ENCODE measurements at regions not wholly inside any gene's neighbourhood (a gene's known extent, or its start where the extent isn't known, plus 50 kb on each side); places are given as distances from the start of the nearest gene placed in this dataset.
"Not testable (repeated sequence)": the region's sequence is repeated elsewhere in the genome, so short reads cannot be mapped to it uniquely, and the experiment has no call there.

DNA sequence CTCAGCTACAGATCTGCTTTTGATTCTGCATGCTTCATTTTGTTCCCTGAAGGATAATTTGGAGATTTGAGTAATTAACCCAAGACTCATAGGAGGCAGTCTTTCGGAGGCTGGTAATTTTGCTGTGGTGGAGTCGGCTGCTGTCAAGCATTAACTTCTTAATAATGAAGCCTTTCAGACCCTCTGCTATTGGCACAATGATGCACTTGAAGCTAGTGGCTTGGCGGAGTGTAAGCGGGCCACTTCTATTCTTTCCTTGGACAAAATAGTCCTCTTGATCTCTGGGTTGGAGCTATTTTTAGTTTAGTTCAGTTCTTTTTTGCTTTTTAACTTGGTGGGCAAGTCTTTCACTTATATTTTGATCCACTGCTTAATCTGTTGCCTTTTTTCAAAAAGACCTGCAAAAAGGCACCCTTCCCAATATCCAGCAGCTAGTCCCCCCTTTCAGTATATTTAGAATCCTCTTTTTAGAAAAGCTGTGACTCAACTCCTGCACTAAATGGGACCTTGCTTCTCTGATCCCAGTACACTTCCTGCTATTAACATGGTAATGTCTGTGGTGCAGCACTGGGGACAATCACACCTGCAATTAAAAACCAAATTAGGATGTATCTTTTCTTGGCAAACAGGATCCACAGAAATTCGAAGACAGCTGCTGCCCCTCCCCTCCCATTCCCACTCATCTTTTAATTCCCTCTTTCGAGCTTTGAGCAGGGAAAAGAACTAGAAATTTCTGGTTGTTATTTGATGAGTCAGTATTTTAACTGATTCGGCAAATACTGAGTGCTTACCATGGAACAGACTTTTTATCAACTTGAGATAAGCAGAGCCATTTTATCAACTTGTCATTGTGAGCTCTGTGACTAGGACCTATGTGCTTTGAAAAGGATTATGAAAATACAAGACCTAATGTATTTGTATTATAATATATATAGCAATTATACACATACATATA is 169.4 kb upstream of the ANKRD55 start:
- Histone ChIP-seq H3K4me2 (peak overlapping the region; percentile 16), H3K9me3 (ENCODE audit: low read depth) (no peaks in the 10 kb centered on the region), H3K4me3 (no peak overlapping the region), H3K27me3 (no peaks in the 10 kb centered on the region), H3K27ac (peak overlapping the region; percentile 72), H3K79me2 (no peaks in the 10 kb centered on the region), H2AFZ (peak overlapping the region; percentile 26), H4K20me1 (ENCODE audit: insufficient read depth, poor library complexity, severe bottlenecking) (no peaks in the 10 kb centered on the region), H3K36me3 (replicated peaks; ENCODE audit: insufficient read depth, low read depth) (no peaks in the 10 kb centered on the region), H3K9me2 (replicated peaks; ENCODE audit: insufficient read depth) (no peaks in the 10 kb centered on the region), H3K4me1 (ENCODE audit: insufficient read depth) (peaks cover 34% of the 10 kb centered on the region)
- 45% methylated on average over 7 of the region's 7 CpGs for WGBS (ENCODE audit: low lambda C conversion rate, missing lambda C conversion rate)
- DNase-seq (ENCODE audit: low spot score): no peak
- TF ChIP-seq EZH2phosphoT487 (IDR thresholded peaks at IDR 0.05; ENCODE audit: low read depth, severe bottlenecking, unreplicated experiment): no peak

DNA sequence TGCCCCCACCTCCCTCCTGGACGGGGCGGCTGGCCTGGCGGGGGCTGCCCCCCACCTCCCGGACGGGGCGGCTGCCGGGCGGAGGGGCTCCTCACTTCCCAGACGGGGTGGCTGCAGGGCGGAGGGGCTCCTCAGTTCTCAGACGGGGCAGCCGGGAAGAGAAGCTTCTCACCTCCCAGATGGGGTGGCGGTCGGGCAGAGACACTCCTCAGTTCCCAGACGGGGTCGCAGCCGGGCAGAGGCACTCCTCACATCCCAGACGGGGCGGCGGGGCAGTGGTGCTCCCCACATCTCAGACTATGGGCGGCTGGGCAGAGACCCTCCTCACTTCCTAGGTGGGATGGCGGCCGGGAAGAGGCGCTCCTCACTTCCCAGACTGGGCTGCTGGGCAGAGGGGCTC is 164.7 kb upstream of the ANKRD55 start:
- H3K9me2 ChIP-seq (replicated peaks; ENCODE audit: insufficient read depth); H3K27me3 ChIP-seq; H3K4me2 ChIP-seq; DNase-seq (ENCODE audit: low spot score); H2AFZ ChIP-seq; H3K36me3 ChIP-seq (replicated peaks; ENCODE audit: insufficient read depth, low read depth); H3K9me3 ChIP-seq (ENCODE audit: low read depth); H3K79me2 ChIP-seq; H4K20me1 ChIP-seq (ENCODE audit: insufficient read depth, poor library complexity, severe bottlenecking); H3K4me3 ChIP-seq; H3K27ac ChIP-seq; H3K4me1 ChIP-seq (ENCODE audit: insufficient read depth): not testable (repeated sequence)
- WGBS (ENCODE audit: low lambda C conversion rate, missing lambda C conversion rate): 100% methylated on average over 12 of the region's 24 CpGs

DNA sequence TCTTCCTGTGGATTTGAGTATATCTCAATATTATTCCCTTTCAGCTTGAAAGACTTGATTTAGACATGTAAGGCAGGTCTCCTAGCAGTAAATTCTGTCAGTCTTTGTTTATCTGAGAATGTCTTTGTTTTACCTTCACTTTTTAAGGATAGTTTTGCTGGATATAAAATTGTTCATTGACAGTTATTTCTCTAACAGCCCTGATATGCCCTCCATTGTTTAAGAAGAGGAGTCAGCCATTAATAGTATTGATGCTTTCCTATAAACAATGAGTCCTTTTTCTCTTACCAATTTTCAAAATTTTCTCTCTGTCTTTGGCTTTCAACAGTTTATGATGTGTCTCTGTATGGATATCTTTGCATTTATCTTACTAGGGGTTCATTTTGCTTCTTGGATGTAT is 163.5 kb upstream of the ANKRD55 start:
- Histone ChIP-seq H3K9me3 (ENCODE audit: low read depth) (peaks cover 3% of the 10 kb centered on the region), H4K20me1 (ENCODE audit: insufficient read depth, poor library complexity, severe bottlenecking) (no peaks in the 10 kb centered on the region), H3K4me1 (ENCODE audit: insufficient read depth) (no peaks in the 10 kb centered on the region), H3K36me3 (replicated peaks; ENCODE audit: insufficient read depth, low read depth) (no peaks in the 10 kb centered on the region), H3K4me2 (no peak overlapping the region), H3K27me3 (no peaks in the 10 kb centered on the region), H3K27ac (no peak overlapping the region), H2AFZ (no peak overlapping the region), H3K4me3 (no peak overlapping the region), H3K79me2 (no peaks in the 10 kb centered on the region), H3K9me2 (replicated peaks; ENCODE audit: insufficient read depth) (no peaks in the 10 kb centered on the region)
- TF ChIP-seq EZH2phosphoT487 (IDR thresholded peaks at IDR 0.05; ENCODE audit: low read depth, severe bottlenecking, unreplicated experiment) (no peak), EZH2 (IDR thresholded peaks at IDR 0.05; ENCODE audit: borderline replicate concordance) (no peak)
- TF ChIP-seq, protein P1, sequence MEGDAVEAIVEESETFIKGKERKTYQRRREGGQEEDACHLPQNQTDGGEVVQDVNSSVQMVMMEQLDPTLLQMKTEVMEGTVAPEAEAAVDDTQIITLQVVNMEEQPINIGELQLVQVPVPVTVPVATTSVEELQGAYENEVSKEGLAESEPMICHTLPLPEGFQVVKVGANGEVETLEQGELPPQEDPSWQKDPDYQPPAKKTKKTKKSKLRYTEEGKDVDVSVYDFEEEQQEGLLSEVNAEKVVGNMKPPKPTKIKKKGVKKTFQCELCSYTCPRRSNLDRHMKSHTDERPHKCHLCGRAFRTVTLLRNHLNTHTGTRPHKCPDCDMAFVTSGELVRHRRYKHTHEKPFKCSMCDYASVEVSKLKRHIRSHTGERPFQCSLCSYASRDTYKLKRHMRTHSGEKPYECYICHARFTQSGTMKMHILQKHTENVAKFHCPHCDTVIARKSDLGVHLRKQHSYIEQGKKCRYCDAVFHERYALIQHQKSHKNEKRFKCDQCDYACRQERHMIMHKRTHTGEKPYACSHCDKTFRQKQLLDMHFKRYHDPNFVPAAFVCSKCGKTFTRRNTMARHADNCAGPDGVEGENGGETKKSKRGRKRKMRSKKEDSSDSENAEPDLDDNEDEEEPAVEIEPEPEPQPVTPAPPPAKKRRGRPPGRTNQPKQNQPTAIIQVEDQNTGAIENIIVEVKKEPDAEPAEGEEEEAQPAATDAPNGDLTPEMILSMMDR (IDR thresholded peaks at IDR 0.05; ENCODE audit: poor library complexity): no peak
- no peak for DNase-seq (ENCODE audit: low spot score)

DNA sequence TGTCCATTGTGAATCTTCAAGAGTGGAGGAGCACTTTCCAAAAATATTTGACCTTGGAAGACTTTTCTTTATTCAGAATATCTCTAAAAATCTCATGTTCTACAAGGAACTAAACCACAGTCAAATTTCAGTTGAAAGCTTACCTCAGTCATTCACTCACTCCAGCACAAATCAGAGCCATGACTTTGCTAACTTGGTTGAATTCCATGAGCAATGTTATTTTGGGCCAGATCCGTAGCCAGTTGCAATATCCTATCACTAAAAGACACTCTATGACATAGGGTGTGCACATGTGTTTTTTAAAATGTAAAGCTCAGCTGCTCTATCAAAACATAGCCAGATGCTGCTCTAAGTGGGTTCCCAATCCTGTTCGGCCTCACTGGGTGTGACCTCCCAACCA is 156.1 kb upstream of the ANKRD55 start:
- no peaks in the 10 kb centered on the region for H3K9me2 ChIP-seq (replicated peaks; ENCODE audit: insufficient read depth)
- H3K4me1 ChIP-seq (ENCODE audit: insufficient read depth): peaks cover 22% of the 10 kb centered on the region
- H3K36me3 ChIP-seq (replicated peaks; ENCODE audit: insufficient read depth, low read depth): no peaks in the 10 kb centered on the region
- DNase-seq (ENCODE audit: low spot score): no peak
- H3K4me2 ChIP-seq: no peak overlapping the region
- no peaks in the 10 kb centered on the region for H3K79me2 ChIP-seq
- H3K4me3 ChIP-seq: no peak overlapping the region
- WGBS (ENCODE audit: low lambda C conversion rate, missing lambda C conversion rate): 94% methylated on average over 2 of the region's 2 CpGs
- H3K9me3 ChIP-seq (ENCODE audit: low read depth): no peaks in the 10 kb centered on the region
- no peaks in the 10 kb centered on the region for H3K27me3 ChIP-seq
- no peak overlapping the region for H2AFZ ChIP-seq
- no peak for TF ChIP-seq EZH2 (IDR thresholded peaks at IDR 0.05; ENCODE audit: borderline replicate concordance)
- TF ChIP-seq, protein P1 (IDR thresholded peaks at IDR 0.05; ENCODE audit: poor library complexity): no peak
- TF ChIP-seq EZH2phosphoT487 (IDR thresholded peaks at IDR 0.05; ENCODE audit: low read depth, severe bottlenecking, unreplicated experiment): no peak
- no peak overlapping the region for H3K27ac ChIP-seq
- no peaks in the 10 kb centered on the region for H4K20me1 ChIP-seq (ENCODE audit: insufficient read depth, poor library complexity, severe bottlenecking)
